GM10248 (cell line): ENCODE measurements at regions not wholly inside any gene's neighbourhood (a gene's known extent, or its start where the extent isn't known, plus 50 kb on each side); places are given as distances from the start of the nearest gene placed in this dataset.

Experiments used
- CTCF ChIA-PET: fragments of 300-600 bp; sonication (Branson Sonifier 250); formaldehyde crosslinking; extraction: SDS; loops from one replicate; lab custom pipeline; 2021; ENCODE audit warnings: antibody characterized with exemption; lab: Yijun Ruan, JAX
- POLR2A ChIA-PET: fragments of 350-650 bp; sonication (Branson Sonifier 250); formaldehyde crosslinking; extraction: SDS; loops from one replicate; lab custom pipeline; 2020; ENCODE audit warnings: antibody characterized with exemption; lab: Yijun Ruan, JAX
- DNase-seq: peaks from one replicate; pipeline ENCODE4 v3.0.0; 2012; ENCODE audit errors: extremely low spot score
- TF ChIP-seq, protein P1 (sequence below): IDR thresholded peaks from 2 replicates; pipeline ENCODE4 v1.5.1; 2012; ENCODE audit warnings: mild to moderate bottlenecking, low read depth; ENCODE audit errors: extremely low read depth, missing control alignments, control extremely low read depth

DNA sequence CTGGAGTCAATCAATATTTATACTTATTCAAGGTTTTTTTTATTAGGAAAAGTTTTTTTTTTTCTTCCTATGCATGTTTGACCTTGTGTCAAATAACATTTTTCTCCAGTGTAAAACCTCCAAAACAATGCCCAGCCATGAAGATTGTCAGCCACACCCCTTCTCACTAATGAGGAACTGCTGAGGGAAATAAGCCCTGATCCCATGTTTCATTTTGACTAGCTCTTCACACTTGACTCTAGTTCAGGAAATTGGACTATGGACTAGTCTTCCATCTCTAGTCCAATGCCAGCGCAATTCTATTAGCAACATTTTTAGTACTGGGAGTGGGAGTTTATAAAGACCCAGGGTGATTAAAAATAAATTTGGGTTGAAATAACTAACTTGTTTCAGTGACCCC, 275.6 kb upstream of the CXCR4 start:
- no peak for DNase-seq
- TF ChIP-seq, protein P1, sequence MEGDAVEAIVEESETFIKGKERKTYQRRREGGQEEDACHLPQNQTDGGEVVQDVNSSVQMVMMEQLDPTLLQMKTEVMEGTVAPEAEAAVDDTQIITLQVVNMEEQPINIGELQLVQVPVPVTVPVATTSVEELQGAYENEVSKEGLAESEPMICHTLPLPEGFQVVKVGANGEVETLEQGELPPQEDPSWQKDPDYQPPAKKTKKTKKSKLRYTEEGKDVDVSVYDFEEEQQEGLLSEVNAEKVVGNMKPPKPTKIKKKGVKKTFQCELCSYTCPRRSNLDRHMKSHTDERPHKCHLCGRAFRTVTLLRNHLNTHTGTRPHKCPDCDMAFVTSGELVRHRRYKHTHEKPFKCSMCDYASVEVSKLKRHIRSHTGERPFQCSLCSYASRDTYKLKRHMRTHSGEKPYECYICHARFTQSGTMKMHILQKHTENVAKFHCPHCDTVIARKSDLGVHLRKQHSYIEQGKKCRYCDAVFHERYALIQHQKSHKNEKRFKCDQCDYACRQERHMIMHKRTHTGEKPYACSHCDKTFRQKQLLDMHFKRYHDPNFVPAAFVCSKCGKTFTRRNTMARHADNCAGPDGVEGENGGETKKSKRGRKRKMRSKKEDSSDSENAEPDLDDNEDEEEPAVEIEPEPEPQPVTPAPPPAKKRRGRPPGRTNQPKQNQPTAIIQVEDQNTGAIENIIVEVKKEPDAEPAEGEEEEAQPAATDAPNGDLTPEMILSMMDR: no peak
- POLR2A ChIA-PET: no interaction called here
- CTCF ChIA-PET: interaction anchor here (2.4 to 4.5 kb wide), 2 partner anchors 8 to 479 kb away, joined by 10 to 17 read pairs; no protein-coding TSS in a partner anchor

DNA sequence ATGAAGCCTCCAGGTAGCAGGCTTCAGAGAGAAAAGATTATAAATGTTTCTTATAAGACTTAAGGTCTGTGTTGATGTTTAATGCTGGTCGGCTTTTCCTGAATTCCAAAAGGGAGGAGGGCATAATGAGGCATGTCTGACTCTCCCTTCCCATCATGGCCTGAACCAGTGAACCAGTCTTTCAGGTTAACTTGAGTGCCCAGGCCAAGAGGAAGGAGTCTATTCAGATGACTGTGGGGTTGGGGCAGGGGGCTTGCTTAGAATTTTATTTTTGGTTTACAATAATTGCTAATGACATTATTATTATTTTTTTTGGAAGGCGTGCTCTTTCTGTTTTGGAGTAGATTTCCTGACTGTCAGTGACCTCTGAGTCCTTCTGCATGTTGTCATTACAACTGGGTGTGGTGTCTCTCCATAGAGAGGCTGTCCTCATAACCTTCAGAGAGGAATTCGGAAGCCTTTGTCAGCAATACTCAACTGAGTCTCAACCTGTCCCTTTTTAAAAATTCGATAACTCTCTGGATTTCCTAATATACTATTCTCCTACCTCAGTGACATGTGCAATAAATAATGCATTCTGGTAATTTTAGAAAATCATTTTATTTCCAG, 275.1 kb upstream of the CXCR4 start:
- TF ChIP-seq, protein P1: no peak
- CTCF ChIA-PET: interaction anchor here (2.4 kb wide), 1 partner anchor 479 kb away, joined by 10 read pairs; no protein-coding TSS in a partner anchor
- POLR2A ChIA-PET: no interaction called here
- no peak for DNase-seq

DNA sequence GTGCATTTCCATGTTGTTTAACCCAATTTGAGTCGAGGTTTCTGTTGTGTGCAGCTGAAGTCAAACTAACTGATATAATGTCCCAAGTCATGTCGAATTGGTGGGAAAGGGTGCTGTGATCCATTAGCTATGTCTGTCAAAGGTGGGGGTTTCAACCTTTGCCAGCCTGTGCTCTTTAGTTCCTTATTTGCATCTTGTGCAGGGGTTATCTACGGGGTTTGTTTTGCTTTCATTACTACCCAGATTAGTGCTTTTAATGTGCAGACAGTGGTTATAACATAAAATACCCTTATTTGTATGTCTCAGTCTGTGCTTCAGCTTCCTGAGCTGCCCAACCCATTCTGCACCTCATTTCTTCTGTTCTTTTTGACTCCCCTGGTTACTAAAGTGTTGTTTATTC, 271.9 kb upstream of the CXCR4 start:
- TF ChIP-seq, protein P1: no peak
- DNase-seq: peak; percentile 49
- CTCF ChIA-PET: interaction anchor here (1.2 to 1.6 kb wide), 4 partner anchors 12 to 476 kb away, joined by 3 to 4 read pairs (median 3); no protein-coding TSS in a partner anchor

DNA sequence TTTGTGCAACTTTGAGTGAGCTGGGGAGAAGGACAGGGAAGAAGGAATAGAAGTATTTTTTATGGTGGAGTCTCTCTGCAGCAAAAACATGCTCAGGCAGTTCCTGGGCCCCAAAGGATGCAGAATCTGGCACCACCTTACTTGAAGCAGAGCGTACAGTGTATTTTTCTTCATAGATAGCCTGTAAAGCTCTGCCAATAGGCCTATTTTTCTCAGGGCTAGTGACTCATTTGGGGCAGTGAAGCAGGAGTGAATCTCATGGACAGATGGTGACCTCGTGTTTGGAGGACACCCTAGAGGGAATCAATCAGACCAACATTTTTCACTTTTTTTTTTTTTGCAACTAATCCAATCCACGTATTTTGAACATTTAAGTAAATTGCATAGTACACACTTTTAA, 268.1 kb upstream of the CXCR4 start:
- CTCF ChIA-PET: interaction anchor here (0.9 to 5.3 kb wide), 7 partner anchors 10 to 475 kb away, joined by 3 to 73 read pairs (median 3); no protein-coding TSS in a partner anchor
- POLR2A ChIA-PET: no interaction called here
- TF ChIP-seq, protein P1: no peak
- no peak for DNase-seq

More for the DNA sequence above, 271.9 kb upstream of the CXCR4 start:
- POLR2A ChIA-PET: no interaction called here

DNA sequence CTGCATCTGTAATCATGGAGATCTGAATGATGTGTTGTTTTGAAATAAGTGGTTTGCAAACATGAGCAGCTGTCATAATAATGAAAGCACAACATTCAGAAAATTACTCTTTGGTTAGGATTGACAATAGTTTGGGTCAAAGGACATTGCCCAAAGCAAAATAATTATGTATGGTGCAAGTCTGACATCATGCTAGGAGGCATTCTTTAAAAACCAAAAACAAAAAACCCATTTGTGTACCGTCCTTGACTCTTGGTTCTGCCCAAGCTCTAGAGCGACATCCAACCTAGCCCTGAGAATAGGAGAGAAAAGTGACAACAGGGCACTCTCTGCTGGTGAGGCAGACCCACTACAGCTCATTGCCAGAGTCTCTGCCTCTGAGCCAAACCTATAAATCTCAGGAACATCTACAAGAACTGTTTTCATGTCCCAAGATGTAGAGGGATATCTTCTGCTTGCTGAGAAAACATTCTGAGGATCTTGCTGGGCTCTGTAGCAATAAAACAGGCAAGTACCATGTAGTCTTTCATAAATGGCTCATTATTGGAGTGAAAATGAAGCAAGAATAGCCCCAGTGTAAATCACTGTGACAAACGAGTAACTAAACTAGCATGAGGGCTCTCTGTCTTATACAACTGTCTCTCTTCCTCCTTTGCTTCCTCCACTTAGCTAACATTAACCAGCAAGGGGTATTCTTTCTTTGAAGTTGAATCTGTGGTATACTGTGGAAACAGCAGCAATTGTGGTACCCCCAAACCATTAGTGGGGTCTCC, 266.8 kb upstream of the CXCR4 start:
- TF ChIP-seq, protein P1: peak; percentile 77
- peak; percentile 41 for DNase-seq
- CTCF ChIA-PET: interaction anchor here (0.7 to 5.3 kb wide), 67 partner anchors 9 to 1454 kb away, joined by 3 to 73 read pairs (median 4); no protein-coding TSS in a partner anchor
- POLR2A ChIA-PET: interaction anchor here (0.5 to 1.4 kb wide), 3 partner anchors 248 to 644 kb away, joined by 3 to 4 read pairs (median 4); no protein-coding TSS in a partner anchor

DNA sequence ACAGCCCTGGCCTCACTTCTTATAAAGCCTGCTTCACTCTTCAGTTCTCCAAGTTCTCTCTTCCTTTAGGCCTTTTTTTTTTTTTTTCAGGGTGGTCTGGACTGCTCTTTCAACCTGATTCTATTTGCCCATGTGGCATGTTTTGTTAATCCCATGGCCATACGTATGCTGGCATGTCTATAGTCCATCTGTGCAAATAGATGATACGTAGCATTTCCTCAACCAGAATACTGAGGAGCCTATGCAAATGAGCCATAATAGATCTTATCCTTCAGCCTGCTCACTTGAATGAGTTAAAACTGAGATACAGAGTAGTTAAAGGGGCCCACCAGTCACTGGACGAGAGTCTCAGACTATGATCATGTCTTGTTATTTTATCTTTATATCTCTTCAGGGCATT, 265.2 kb upstream of the CXCR4 start:
- TF ChIP-seq, protein P1: no peak
- ChIA-PET POLR2A (interaction anchor here (0.6 kb wide), 1 partner anchor 413 kb away, joined by 3 read pairs; no protein-coding TSS in a partner anchor), CTCF (interaction anchor here (0.9 to 5.3 kb wide), 19 partner anchors 25 to 1382 kb away, joined by 3 to 73 read pairs (median 6); no protein-coding TSS in a partner anchor)
- DNase-seq: no peak
